ENCODE measurements at regions not wholly inside any gene's neighbourhood (a gene's known extent, or its start where the extent isn't known, plus 50 kb on each side); places are given as distances from the start of the nearest gene placed in this dataset.

GRCh38 chr7:32131091-32131490 lies 60.9 kb upstream of the PDE1C start:
- no peak overlapping the region for H3K27ac Mint-ChIP-seq
- no peak for TF ChIP-seq CTCF (IDR thresholded peaks at IDR 0.05)
- ATAC-seq (no peak), DNase-seq (no peak)
- no peaks in the 10 kb centered on the region for H3K4me1 Mint-ChIP-seq (ENCODE audit: low read depth)
- H3K9me3 Mint-ChIP-seq: peaks cover 2% of the 10 kb centered on the region
- intact Hi-C loops (cut with micrococcal nuclease): no loop called here
- no peaks in the 10 kb centered on the region for H3K27me3 Mint-ChIP-seq
- ChIA-PET CTCF (no interaction called here), POLR2A (no interaction called here)
- H3K4me3 Mint-ChIP-seq: no peak overlapping the region
- no peaks in the 10 kb centered on the region for H3K36me3 Mint-ChIP-seq (ENCODE audit: low read depth)

DNA sequence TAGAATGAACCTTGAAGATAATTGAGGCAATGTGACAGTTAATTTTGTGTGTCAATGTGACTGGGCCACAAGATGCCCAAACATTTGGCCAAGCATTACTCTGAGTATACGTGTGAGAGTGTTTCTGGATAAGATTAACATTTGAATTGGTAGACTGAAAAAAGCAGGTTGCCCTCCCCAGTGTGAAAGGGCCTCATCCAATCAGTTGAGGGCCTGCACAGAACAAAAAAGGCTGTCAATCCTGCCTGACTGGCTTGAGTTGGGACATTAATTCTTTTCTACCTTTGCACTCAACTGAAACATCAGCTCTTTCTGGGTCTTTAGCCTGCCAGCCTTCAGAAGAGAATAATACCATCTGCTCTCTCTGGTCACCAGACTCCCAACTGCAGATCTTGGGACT lies 56.6 kb upstream of the PDE1C start:
- ChIA-PET POLR2A (no interaction called here), CTCF (no interaction called here)
- Mint-ChIP-seq H3K4me3 (no peak overlapping the region), H3K9me3 (peaks cover 17% of the 10 kb centered on the region), H3K4me1 (ENCODE audit: low read depth) (no peaks in the 10 kb centered on the region), H3K27me3 (no peaks in the 10 kb centered on the region), H3K27ac (no peak overlapping the region), H3K36me3 (ENCODE audit: low read depth) (no peaks in the 10 kb centered on the region)
- ATAC-seq (no peak), DNase-seq (no peak)
- TF ChIP-seq CTCF (IDR thresholded peaks at IDR 0.05): no peak
- intact Hi-C loops (cut with micrococcal nuclease): no loop called here

Data from activated CD8-positive, alpha-beta T cell treated with anti-CD3 and anti-CD28 coated beads for 36 hours (primary cell).